SU-DHL-6 (cell line): ENCODE measurements at regions not wholly inside any gene's neighbourhood (a gene's known extent, or its start where the extent isn't known, plus 50 kb on each side); places are given as distances from the start of the nearest gene placed in this dataset.

ENCODE experiments used
- H2AFZ ChIP-seq: fragments of 200-600 bp; sonication (generic); 2 replicates; pipeline ENCODE4 v1.6.1; 2014; ENCODE audit warnings: low read depth, mild to moderate bottlenecking, moderate library complexity, mixed read lengths, antibody characterized with exemption, low read length; ENCODE audit not compliant: severe bottlenecking
- H3F3A ChIP-seq: fragments of 200-600 bp; shearing (Covaris generic); 2 replicates; pipeline ENCODE4 v1.6.0; 2016; ENCODE audit warnings: antibody characterized with exemption, mild to moderate bottlenecking; ENCODE audit not compliant: insufficient read depth
- H3K27ac ChIP-seq: fragments of 200-600 bp; sonication (generic); 2 replicates; pipeline ENCODE4 v1.5.1; 2016; ENCODE audit warnings: low read depth, mild to moderate bottlenecking, low read length, moderate library complexity, mixed read lengths
- H3K27me3 ChIP-seq: fragments of 200-600 bp; sonication (generic), shearing (Covaris generic); 2 replicates; pipeline ENCODE4 v1.6.0; 2014; ENCODE audit warnings: mild to moderate bottlenecking, low read length
- H3K36me3 ChIP-seq: fragments of 200-600 bp; sonication (generic); 2 replicates; pipeline ENCODE4 v1.6.1; 2014; ENCODE audit warnings: mild to moderate bottlenecking, low read length, mixed read lengths
- H3K4me2 ChIP-seq: fragments of 300-600, 200-600 bp; shearing (Covaris generic), sonication (generic); 2 replicates; pipeline ENCODE4 v1.6.0; 2014; ENCODE audit warnings: low read length, low read depth, mild to moderate bottlenecking; ENCODE audit not compliant: poor library complexity, severe bottlenecking
- H3K4me3 ChIP-seq: fragments of 200-600 bp; sonication (generic); 2 replicates; pipeline ENCODE4 v1.5.1; 2014; ENCODE audit warnings: antibody characterized with exemption, low read length, mild to moderate bottlenecking, mixed read lengths; ENCODE audit not compliant: insufficient read depth, poor library complexity, severe bottlenecking
- H3K79me2 ChIP-seq: fragments of 200-600 bp; sonication (generic); 2 replicates; pipeline ENCODE4 v1.6.1; 2014; ENCODE audit warnings: mild to moderate bottlenecking, low read length, moderate library complexity; ENCODE audit not compliant: insufficient read depth
- H3K9ac ChIP-seq: fragments of 200-600 bp; sonication (generic); 2 replicates; pipeline ENCODE4 v1.7.0; 2014; ENCODE audit warnings: mild to moderate bottlenecking, low read length
- H3K9me2 ChIP-seq: fragments of 200-600 bp; sonication (generic); replicated peaks from 2 replicates; pipeline ENCODE4 v1.6.1; 2014; ENCODE audit warnings: low read length; ENCODE audit not compliant: insufficient read depth
- H3K9me3 ChIP-seq: fragments of 200-600 bp; sonication (generic); 2 replicates; pipeline ENCODE4 v1.6.1; 2014; ENCODE audit warnings: low read length, mixed read lengths; ENCODE audit not compliant: insufficient read depth
- H4K20me1 ChIP-seq: fragments of 200-600 bp; sonication (generic); 2 replicates; pipeline ENCODE4 v1.6.1; 2014; ENCODE audit warnings: low read depth, mild to moderate bottlenecking, antibody characterized with exemption, low read length, moderate library complexity, mixed read lengths
- CTCF ChIP-seq: fragments of 200-600 bp; sonication (generic); IDR thresholded peaks from one replicate; pipeline ENCODE4 v1.5.1; 2017; ENCODE audit warnings: antibody characterized with exemption, mild to moderate bottlenecking, low read length, moderate library complexity; ENCODE audit not compliant: insufficient read depth, poor library complexity, severe bottlenecking
- EZH2phosphoT487 ChIP-seq: fragments of 200-600 bp; sonication (generic), shearing (Covaris generic); conservative IDR thresholded peaks from 2 replicates; pipeline ENCODE4 v1.6.1; 2018; ENCODE audit warnings: mild to moderate bottlenecking, antibody characterized with exemption, low read length, moderate library complexity, mixed read lengths

GRCh38 chr11:24145411-24145810 is 351.4 kb upstream of the LUZP2 start:
- TF ChIP-seq CTCF (no peak), EZH2phosphoT487 (no peak)
- Histone ChIP-seq H2AFZ (no peak overlapping the region), H3K36me3 (no peaks in the 10 kb centered on the region)

GRCh38 chr11:24153337-24153736 is 343.5 kb upstream of the LUZP2 start:
- H3K9ac ChIP-seq = no peak overlapping the region
- no peaks in the 10 kb centered on the region for H3K27me3 ChIP-seq
- no peaks in the 10 kb centered on the region for H3K9me3 ChIP-seq
- no peaks in the 10 kb centered on the region for H3K36me3 ChIP-seq
- H3K4me3 ChIP-seq = no peak overlapping the region
- no peaks in the 10 kb centered on the region for H4K20me1 ChIP-seq
- no peak overlapping the region for H3K27ac ChIP-seq
- H2AFZ ChIP-seq = no peak overlapping the region
- H3K9me2 ChIP-seq = no peaks in the 10 kb centered on the region
- no peaks in the 10 kb centered on the region for H3K79me2 ChIP-seq
- no peak for TF ChIP-seq EZH2phosphoT487
- TF ChIP-seq CTCF = no peak
- H3K4me2 ChIP-seq = no peak overlapping the region
- H3F3A ChIP-seq = no peaks in the 10 kb centered on the region

More at GRCh38 chr11:24145411-24145810, 351.4 kb upstream of the LUZP2 start:
- Histone ChIP-seq H3K4me2 (no peak overlapping the region), H3K27me3 (no peaks in the 10 kb centered on the region), H3K9ac (no peak overlapping the region), H3K27ac (no peak overlapping the region), H3K4me3 (no peak overlapping the region), H3K9me3 (no peaks in the 10 kb centered on the region), H3F3A (no peaks in the 10 kb centered on the region), H3K79me2 (no peaks in the 10 kb centered on the region), H3K9me2 (no peaks in the 10 kb centered on the region), H4K20me1 (no peaks in the 10 kb centered on the region)

DNA sequence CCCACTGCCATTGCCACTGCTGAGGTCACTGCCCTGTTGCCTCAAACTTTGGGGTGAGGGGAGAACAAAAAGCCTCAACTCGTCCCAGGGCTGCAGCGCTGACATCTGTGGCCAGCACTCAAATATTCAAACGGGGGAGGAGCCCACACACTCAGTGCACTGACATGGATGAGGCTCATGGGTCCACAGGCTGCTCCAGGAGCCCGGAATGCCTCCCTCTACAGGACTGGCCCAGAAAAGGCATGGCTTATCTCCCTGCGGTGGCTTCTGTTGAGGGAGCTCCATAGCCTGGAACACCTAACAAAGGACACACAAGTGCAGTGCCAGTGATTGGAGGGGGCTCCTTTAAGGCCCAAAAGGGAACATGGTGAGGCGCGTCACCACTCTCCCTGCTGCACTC is 341.1 kb upstream of the LUZP2 start:
- TF ChIP-seq CTCF = no peak
- TF ChIP-seq EZH2phosphoT487 = no peak
- no peak overlapping the region for H3K27ac ChIP-seq
- H2AFZ ChIP-seq = no peak overlapping the region

DNA sequence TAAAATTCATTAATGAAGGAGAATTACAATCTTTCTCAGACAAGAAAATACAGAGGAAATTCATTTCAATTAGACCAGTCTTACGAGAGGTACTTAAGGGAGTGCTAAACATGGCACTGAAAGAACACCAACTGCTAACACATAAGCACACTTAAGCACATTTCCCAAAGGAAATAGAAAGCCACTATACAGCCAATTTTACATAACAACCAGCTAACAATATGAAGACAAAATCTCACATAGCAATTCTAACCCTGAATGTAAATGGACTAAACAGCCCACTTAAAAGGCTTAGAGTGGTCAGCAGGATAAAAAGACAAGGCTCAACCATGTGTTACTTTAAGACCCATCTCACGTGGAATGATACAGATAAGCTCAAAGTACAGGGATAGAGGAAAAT is 339.5 kb upstream of the LUZP2 start:
- no peak for TF ChIP-seq EZH2phosphoT487
- Histone ChIP-seq H3K9me3 (no peaks in the 10 kb centered on the region), H3K9me2 (no peaks in the 10 kb centered on the region), H3K27me3 (no peaks in the 10 kb centered on the region), H3F3A (no peaks in the 10 kb centered on the region), H3K4me3 (no peak overlapping the region), H3K27ac (no peak overlapping the region), H4K20me1 (no peaks in the 10 kb centered on the region), H3K9ac (no peak overlapping the region), H2AFZ (no peak overlapping the region), H3K4me2 (no peak overlapping the region), H3K79me2 (no peaks in the 10 kb centered on the region), H3K36me3 (no peaks in the 10 kb centered on the region)

More for the DNA sequence above, 341.1 kb upstream of the LUZP2 start:
- Histone ChIP-seq H3K79me2 (no peaks in the 10 kb centered on the region), H3F3A (no peaks in the 10 kb centered on the region), H3K36me3 (no peaks in the 10 kb centered on the region), H3K27me3 (no peaks in the 10 kb centered on the region), H4K20me1 (no peaks in the 10 kb centered on the region), H3K9ac (no peak overlapping the region), H3K4me3 (no peak overlapping the region), H3K9me2 (no peaks in the 10 kb centered on the region), H3K4me2 (no peak overlapping the region), H3K9me3 (no peaks in the 10 kb centered on the region)
